ENCODE measurements at regions not wholly inside any gene's neighbourhood (a gene's known extent, or its start where the extent isn't known, plus 50 kb on each side); places are given as distances from the start of the nearest gene placed in this dataset.
"Not testable (repeated sequence)": the region's sequence is repeated elsewhere in the genome, so short reads cannot be mapped to it uniquely, and the experiment has no call there.

DNA sequence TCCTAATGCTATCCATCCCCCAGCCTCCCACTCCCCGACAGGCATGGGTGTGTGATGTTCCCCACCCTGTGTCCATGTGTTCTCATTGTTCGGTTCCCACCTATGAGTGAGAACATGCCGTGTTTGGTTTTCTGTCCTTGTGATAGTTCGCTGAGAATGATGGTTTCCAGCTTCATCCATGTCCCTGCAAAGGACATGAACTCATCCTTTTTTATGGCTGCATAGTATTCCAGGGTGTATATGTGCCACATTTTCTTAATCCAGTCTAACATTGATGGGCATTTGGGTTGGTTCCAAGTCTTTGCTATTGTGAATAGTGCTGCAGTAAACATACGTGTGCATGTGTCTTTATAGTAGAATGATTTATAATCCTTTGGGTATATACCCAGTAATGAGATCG is 328.9 kb downstream of the BCAT1 start:
- TF ChIP-seq, protein P1, sequence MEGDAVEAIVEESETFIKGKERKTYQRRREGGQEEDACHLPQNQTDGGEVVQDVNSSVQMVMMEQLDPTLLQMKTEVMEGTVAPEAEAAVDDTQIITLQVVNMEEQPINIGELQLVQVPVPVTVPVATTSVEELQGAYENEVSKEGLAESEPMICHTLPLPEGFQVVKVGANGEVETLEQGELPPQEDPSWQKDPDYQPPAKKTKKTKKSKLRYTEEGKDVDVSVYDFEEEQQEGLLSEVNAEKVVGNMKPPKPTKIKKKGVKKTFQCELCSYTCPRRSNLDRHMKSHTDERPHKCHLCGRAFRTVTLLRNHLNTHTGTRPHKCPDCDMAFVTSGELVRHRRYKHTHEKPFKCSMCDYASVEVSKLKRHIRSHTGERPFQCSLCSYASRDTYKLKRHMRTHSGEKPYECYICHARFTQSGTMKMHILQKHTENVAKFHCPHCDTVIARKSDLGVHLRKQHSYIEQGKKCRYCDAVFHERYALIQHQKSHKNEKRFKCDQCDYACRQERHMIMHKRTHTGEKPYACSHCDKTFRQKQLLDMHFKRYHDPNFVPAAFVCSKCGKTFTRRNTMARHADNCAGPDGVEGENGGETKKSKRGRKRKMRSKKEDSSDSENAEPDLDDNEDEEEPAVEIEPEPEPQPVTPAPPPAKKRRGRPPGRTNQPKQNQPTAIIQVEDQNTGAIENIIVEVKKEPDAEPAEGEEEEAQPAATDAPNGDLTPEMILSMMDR (IDR thresholded peaks at IDR 0.05; ENCODE audit: poor library complexity): not testable (repeated sequence)
- TF ChIP-seq EZH2 (IDR thresholded peaks at IDR 0.05; ENCODE audit: borderline replicate concordance); EZH2phosphoT487 (IDR thresholded peaks at IDR 0.05; ENCODE audit: low read depth, severe bottlenecking, unreplicated experiment): not testable (repeated sequence)
